Cardiac muscle cell (in vitro differentiated cells and primary cell): ENCODE measurements at regions not wholly inside any gene's neighbourhood (a gene's known extent, or its start where the extent isn't known, plus 50 kb on each side); places are given as distances from the start of the nearest gene placed in this dataset.

ENCODE experiments used
- DNase-seq, 2 donors: peaks; one replicate each; pipeline versions ENCODE4 v3.0.0 to v3.0.0-alpha.2; 2010 to 2017; ENCODE audit warnings: low read depth in 1 of 2, low spot score in 1 of 2
- H3K27ac ChIP-seq: fragments of 200-600 bp; sonication (generic); 2 replicates; pipeline ENCODE4 v1.5.1; 2016
- H3K27me3 ChIP-seq: fragments of 200-600 bp; sonication (generic); 2 replicates; pipeline ENCODE4 v1.6.0; 2016; ENCODE audit warnings: control low read depth
- H3K36me3 ChIP-seq: fragments of 200-600 bp; sonication (generic); 2 replicates; pipeline ENCODE4 v1.5.1; 2016; ENCODE audit warnings: control low read depth
- H3K4me1 ChIP-seq: fragments of 200-600 bp; sonication (generic); 2 replicates; pipeline ENCODE4 v1.8.1; 2017; ENCODE audit warnings: low read depth, mild to moderate bottlenecking, mixed run types
- H3K4me3 ChIP-seq: fragments of 200-600 bp; sonication (generic); 2 replicates; pipeline ENCODE4 v1.5.1; 2016; ENCODE audit warnings: mild to moderate bottlenecking
- H3K9me3 ChIP-seq: fragments of 200-600 bp; sonication (generic); 2 replicates; pipeline ENCODE4 v1.5.1; 2017; ENCODE audit warnings: low read depth, mild to moderate bottlenecking, control low read depth
- CTCF ChIP-seq: IDR thresholded peaks from 2 replicates; pipeline ENCODE4 v1.5.1; 2012; ENCODE audit warnings: low read depth, mild to moderate bottlenecking, low read length

- no peak for TF ChIP-seq CTCF
- H3K4me1 ChIP-seq = no peaks in the 10 kb centered on the region
- H3K27ac ChIP-seq = no peak overlapping the region
- H3K36me3 ChIP-seq = no peaks in the 10 kb centered on the region
- no peaks in the 10 kb centered on the region for H3K27me3 ChIP-seq
- DNase-seq = no peak
- no peaks in the 10 kb centered on the region for H3K9me3 ChIP-seq
- H3K4me3 ChIP-seq = no peak overlapping the region
These were observed 1098.1 kb downstream of the NCAM2 start for GRCh38 chr21:22096314-22096713.

DNA sequence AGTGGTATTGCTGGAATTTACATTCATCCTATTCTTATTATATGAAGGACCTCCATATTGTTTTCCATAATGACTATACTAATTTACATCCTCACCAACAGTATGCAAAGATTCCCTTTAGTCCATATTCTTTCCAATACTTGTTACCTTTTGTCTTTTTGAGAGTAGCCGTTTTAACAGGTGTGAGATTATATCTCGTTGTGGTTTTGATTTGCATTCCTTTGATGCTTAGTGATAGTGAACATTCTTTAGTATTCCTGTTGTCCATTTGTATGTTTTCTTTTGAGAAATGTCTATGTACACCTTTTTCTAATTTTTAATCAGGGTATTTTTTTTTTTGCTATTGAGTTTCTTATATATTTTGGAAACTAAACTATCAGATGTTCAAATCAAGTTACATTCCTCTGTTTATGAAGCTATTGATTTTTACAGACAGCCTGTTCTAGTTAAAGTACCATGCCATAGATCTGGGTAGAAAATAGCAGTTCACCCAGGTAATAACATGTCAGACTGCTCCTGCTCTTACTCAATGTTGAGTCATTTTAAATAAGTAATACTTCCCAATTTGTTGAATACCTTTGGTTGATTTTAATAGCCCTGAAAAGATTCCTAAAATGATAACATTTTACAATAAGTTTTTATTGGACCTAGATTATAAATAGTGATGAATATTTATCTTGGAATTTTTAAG lies 1108.7 kb downstream of the NCAM2 start:
- Histone ChIP-seq H3K27me3 (no peaks in the 10 kb centered on the region), H3K4me1 (no peaks in the 10 kb centered on the region), H3K9me3 (no peaks in the 10 kb centered on the region), H3K36me3 (no peaks in the 10 kb centered on the region), H3K27ac (no peak overlapping the region), H3K4me3 (no peak overlapping the region)
- DNase-seq = no peak
- no peak for TF ChIP-seq CTCF

GRCh38 chr21:22115746-22116145 lies 1117.5 kb downstream of the NCAM2 start:
- no peak overlapping the region for H3K4me3 ChIP-seq
- H3K27ac ChIP-seq = no peak overlapping the region
- no peak for TF ChIP-seq CTCF
- no peaks in the 10 kb centered on the region for H3K9me3 ChIP-seq
- H3K27me3 ChIP-seq = no peaks in the 10 kb centered on the region
- no peaks in the 10 kb centered on the region for H3K36me3 ChIP-seq
- no peak for DNase-seq
- no peaks in the 10 kb centered on the region for H3K4me1 ChIP-seq

- peak in 1 of 2 donors; percentile 24 for DNase-seq
- TF ChIP-seq CTCF = peak; percentile 30
These were observed 1122.5 kb downstream of the NCAM2 start for GRCh38 chr21:22120616-22121266.

DNA sequence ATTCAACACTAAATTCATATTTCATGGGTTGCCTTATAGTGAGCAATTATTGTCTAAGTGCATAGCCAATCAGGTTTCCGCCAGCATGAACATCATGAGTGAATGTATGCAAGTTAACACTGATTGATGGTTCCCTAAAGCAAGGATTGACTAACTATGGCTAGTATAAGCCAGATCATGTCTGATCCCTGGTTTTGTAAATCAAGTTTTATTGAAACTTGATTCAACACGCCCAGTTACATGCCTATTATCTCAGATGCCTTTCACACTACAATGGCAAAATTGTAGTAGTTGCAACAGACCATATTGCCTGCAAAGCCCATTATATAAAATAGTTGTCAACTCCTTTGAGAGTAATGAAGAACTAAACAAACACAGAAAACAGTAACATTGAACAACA lies 1127.4 kb downstream of the NCAM2 start:
- Histone ChIP-seq H3K27ac (no peak overlapping the region), H3K27me3 (no peaks in the 10 kb centered on the region), H3K9me3 (no peaks in the 10 kb centered on the region), H3K36me3 (no peaks in the 10 kb centered on the region), H3K4me1 (no peaks in the 10 kb centered on the region), H3K4me3 (no peak overlapping the region)
- no peak for DNase-seq
- TF ChIP-seq CTCF = no peak

More at GRCh38 chr21:22120616-22121266, 1122.5 kb downstream of the NCAM2 start:
- Histone ChIP-seq H3K27me3 (no peaks in the 10 kb centered on the region), H3K9me3 (no peaks in the 10 kb centered on the region), H3K27ac (no peak overlapping the region), H3K4me3 (no peak overlapping the region), H3K36me3 (no peaks in the 10 kb centered on the region), H3K4me1 (no peaks in the 10 kb centered on the region)
